Endothelial cell of umbilical vein (primary cell): ENCODE measurements at regions not wholly inside any gene's neighbourhood (a gene's known extent, or its start where the extent isn't known, plus 50 kb on each side); places are given as distances from the start of the nearest gene placed in this dataset.

ENCODE experiments used
- BruUV-seq: library from RNA; stranded (reverse); fragments of 400-500 nt; replicated peaks from 2 replicates; lab custom pipeline; 2021; lab: Mats Ljungman, UMichigan
- CTCF ChIA-PET: fragments of 300-600, 350-600 bp; sonication (Branson Sonifier 250); formaldehyde crosslinking; loops from one replicate; lab custom pipeline; 2021; ENCODE audit warnings: antibody characterized with exemption, inconsistent platforms; lab: Charles Lee
- POLR2A ChIA-PET: fragments of 300-600, 350-600 bp; sonication (Branson Sonifier 250); formaldehyde crosslinking; loops from one replicate; lab custom pipeline; 2021; ENCODE audit warnings: antibody characterized with exemption, inconsistent platforms; lab: Charles Lee
- DNase-seq: peaks from one replicate; pipeline ENCODE4 v3.0.0-alpha.2; 2011; ENCODE audit warnings: low read depth, low spot score
- FAIRE-seq: peaks from 2 replicates; lab custom pipeline; 2011; peaks lifted over from hg19 to GRCh38; lab: Jason Lieb, UNC
- H2AFZ ChIP-seq: 2 replicates; pipeline ENCODE4 v1.6.0; 2012; ENCODE audit warnings: low read depth, low read length, control low read depth, inconsistent platforms
- H3K27ac ChIP-seq: 2 replicates; pipeline ENCODE4 v1.5.1; 2011; ENCODE audit warnings: low read depth, mild to moderate bottlenecking, control low read depth, low read length, moderate library complexity; ENCODE audit not compliant: insufficient read depth
- H3K27me3 ChIP-seq, 2 experiments: 2 replicates each; pipeline versions ENCODE4 v1.6.0 to v1.6.1; 2011; ENCODE audit warnings: low read length in 2 of 2, mixed read lengths in 1 of 2; ENCODE audit not compliant: control insufficient read depth in 2 of 2, insufficient read depth in 2 of 2
- H3K36me3 ChIP-seq, 2 experiments: 2 replicates in 1 of 2; 3 replicates in 1 of 2; pipeline ENCODE4 v1.5.1; 2011; ENCODE audit warnings: low read length in 2 of 2, mild to moderate bottlenecking in 1 of 2, moderate library complexity in 1 of 2; ENCODE audit not compliant: control insufficient read depth in 2 of 2, insufficient read depth in 2 of 2; ENCODE audit errors: extremely low read depth in 1 of 2
- H3K4me1 ChIP-seq: 3 replicates; pipeline ENCODE4 v1.5.1; 2011; ENCODE audit warnings: mild to moderate bottlenecking, low read length; ENCODE audit not compliant: control insufficient read depth, insufficient read depth; ENCODE audit errors: extremely low read depth
- H3K4me2 ChIP-seq: 2 replicates; pipeline ENCODE4 v1.6.1; 2011; ENCODE audit warnings: low read length, control low read depth, mixed read lengths; ENCODE audit not compliant: insufficient read depth
- H3K4me3 ChIP-seq, 3 experiments: fragments of 200-600 bp in 1 of 3; sonication (generic), shearing (Covaris generic) in 1 of 3; replicated peaks in 1 of 3; 2 replicates each; pipeline ENCODE4 v1.5.1; 2011 to 2016; ENCODE audit warnings: control low read depth in 3 of 3, low read length in 3 of 3, mild to moderate bottlenecking in 2 of 3, inconsistent platforms in 1 of 3, low read depth in 1 of 3, moderate library complexity in 1 of 3; ENCODE audit not compliant: insufficient read depth in 1 of 3
- H3K79me2 ChIP-seq: 2 replicates; pipeline ENCODE4 v1.6.0; 2012; ENCODE audit warnings: low read length, inconsistent platforms; ENCODE audit not compliant: control insufficient read depth, insufficient read depth
- H3K9ac ChIP-seq: replicated peaks from 2 replicates; pipeline ENCODE3; 2011; ENCODE audit warnings: low read length, control low read depth; ENCODE audit not compliant: insufficient read depth; ENCODE audit errors: extremely low read depth
- H3K9me1 ChIP-seq: replicated peaks from 3 replicates; pipeline ENCODE4 v1.6.0; 2011; ENCODE audit warnings: mild to moderate bottlenecking, low read length; ENCODE audit not compliant: control insufficient read depth, insufficient read depth; ENCODE audit errors: extremely low read depth
- H3K9me3 ChIP-seq: replicated peaks from 2 replicates; pipeline ENCODE4 v1.5.1; 2012; ENCODE audit warnings: low read length, inconsistent platforms; ENCODE audit not compliant: control insufficient read depth, insufficient read depth
- H4K20me1 ChIP-seq: replicated peaks from 2 replicates; pipeline ENCODE3; 2011; ENCODE audit warnings: mild to moderate bottlenecking, low read length; ENCODE audit not compliant: control insufficient read depth, insufficient read depth; ENCODE audit errors: extremely low read depth
- FOS ChIP-seq: IDR thresholded peaks from 2 replicates; pipeline ENCODE4 v1.6.1; 2011; ENCODE audit warnings: mild to moderate bottlenecking, low read length, moderate library complexity, borderline replicate concordance; ENCODE audit not compliant: insufficient read depth
- GATA2 ChIP-seq: IDR thresholded peaks from 2 replicates; pipeline ENCODE4 v1.7.0; 2011; ENCODE audit warnings: low read depth, mild to moderate bottlenecking, moderate library complexity, mixed read lengths, low read length; ENCODE audit not compliant: insufficient read length, insufficient read depth
- JUN ChIP-seq: IDR thresholded peaks from 2 replicates; pipeline ENCODE4 v1.6.1; 2011; ENCODE audit warnings: borderline replicate concordance, low read depth; ENCODE audit not compliant: insufficient read length, insufficient read depth
- MYC ChIP-seq: IDR thresholded peaks from one replicate; pipeline ENCODE4 v1.6.1; 2011; ENCODE audit warnings: mild to moderate bottlenecking, low read depth, low read length
- POLR2AphosphoS5 ChIP-seq: IDR thresholded peaks from 2 replicates; pipeline ENCODE4 v1.6.1; 2012; ENCODE audit warnings: low read depth, mild to moderate bottlenecking, control low read depth, low read length, moderate library complexity; ENCODE audit not compliant: insufficient read depth
- dilution Hi-C: fragments of 300-500 bp; cut with MboI; formaldehyde crosslinking; loops from one replicate; pipeline ENCODE4 v1.15.0; 2019; ENCODE audit warnings: low sequenced_read_pairs; ENCODE audit not compliant: extremely low pct_ligation_motif_present
- intact Hi-C: fragments of 100-400 bp; cut with micrococcal nuclease; formaldehyde crosslinking; loops from one replicate; pipeline ENCODE4 v1.10.0; 2022
- TF ChIP-seq, protein P1 (sequence below), 2 donors: IDR thresholded peaks; 1 replicate in 1 of 2; 2 replicates in 1 of 2; pipeline ENCODE4 v1.5.1; 2011; ENCODE audit warnings: low read length in 2 of 2, mild to moderate bottlenecking in 2 of 2, moderate library complexity in 2 of 2, control low read depth in 1 of 2, inconsistent platforms in 1 of 2, low read depth in 1 of 2; ENCODE audit not compliant: insufficient read depth in 1 of 2; ENCODE audit errors: extremely low read depth in 1 of 2
- TF ChIP-seq, protein P2 (sequence below): IDR thresholded peaks from 2 replicates; pipeline ENCODE4 v1.6.1; 2011; ENCODE audit not compliant: insufficient read depth, insufficient read length

DNA sequence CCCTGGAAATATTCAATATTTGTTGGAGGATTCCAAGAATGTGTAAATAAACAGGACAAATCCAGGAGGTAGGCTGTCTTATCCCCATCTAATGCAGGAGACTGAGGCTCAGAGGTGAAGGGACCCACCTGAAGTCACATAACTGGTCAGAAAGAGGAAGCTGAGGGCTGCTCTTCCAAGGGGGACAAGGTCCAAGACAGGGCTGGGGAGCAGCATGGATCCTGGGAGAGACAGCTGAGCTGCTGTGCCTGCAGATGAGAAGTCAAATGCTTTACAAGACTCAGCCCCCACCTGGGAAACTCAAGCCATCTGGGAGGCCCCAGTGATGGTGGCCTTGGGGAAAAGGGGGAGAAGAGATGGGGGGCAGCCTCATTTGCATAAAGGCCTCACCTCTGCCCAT is 224.4 kb downstream of the PTPRU start:
- CTCF ChIA-PET: interaction anchor here (0.8 kb wide), 1 partner anchor 21 kb away, joined by 3 read pairs; no protein-coding TSS in a partner anchor
- H2AFZ ChIP-seq: no peak overlapping the region

DNA sequence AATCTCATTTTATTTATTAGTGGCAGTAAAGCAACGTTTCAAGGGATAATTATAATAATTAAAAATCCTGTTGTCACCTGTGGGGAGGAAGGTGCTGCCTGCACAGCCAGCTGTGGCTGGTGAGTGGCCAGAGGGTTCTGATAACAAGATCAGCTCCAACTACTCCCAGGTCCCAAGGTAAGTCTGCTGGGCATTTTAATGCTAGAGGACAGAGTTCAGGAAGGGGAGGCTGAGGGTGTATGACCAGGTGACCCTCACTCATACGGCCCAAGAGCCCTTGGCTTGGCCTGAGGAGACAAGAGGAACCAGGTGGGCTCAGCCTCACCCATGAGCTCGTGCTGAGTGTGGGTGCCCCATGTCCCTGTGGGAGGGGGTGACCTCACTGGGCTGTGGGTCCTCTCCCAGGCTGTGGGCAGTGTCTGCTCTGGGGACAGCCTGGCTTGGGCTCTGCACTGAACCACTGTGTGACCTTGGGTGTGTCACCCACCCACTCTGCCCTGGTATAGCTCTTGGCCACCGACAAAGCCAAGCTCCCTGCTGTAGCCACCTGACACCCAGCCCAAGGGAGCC is 223.8 kb downstream of the PTPRU start:
- Histone ChIP-seq H3K27me3 (no peaks in the 10 kb centered on the region), H3K27ac (no peak overlapping the region), H3K9ac (no peak overlapping the region), H3K4me3 (no peak overlapping the region), H3K36me3 (no peaks in the 10 kb centered on the region), H3K9me3 (no peaks in the 10 kb centered on the region), H3K4me1 (no peaks in the 10 kb centered on the region), H2AFZ (no peak overlapping the region), H3K4me2 (no peak overlapping the region), H3K9me1 (no peaks in the 10 kb centered on the region), H3K79me2 (no peaks in the 10 kb centered on the region), H4K20me1 (no peaks in the 10 kb centered on the region)
- no TSS peak for BruUV-seq
- intact Hi-C loops: no loop called here
- dilution Hi-C loops: no loop called here
- DNase-seq (no peak), FAIRE-seq (no peak)
- ChIA-PET CTCF (interaction anchor here (0.8 kb wide), 1 partner anchor 21 kb away, joined by 3 read pairs; no protein-coding TSS in a partner anchor), POLR2A (no interaction called here)
- TF ChIP-seq POLR2AphosphoS5 (no peak), JUN (no peak), GATA2 (no peak)
- TF ChIP-seq, protein P1, sequence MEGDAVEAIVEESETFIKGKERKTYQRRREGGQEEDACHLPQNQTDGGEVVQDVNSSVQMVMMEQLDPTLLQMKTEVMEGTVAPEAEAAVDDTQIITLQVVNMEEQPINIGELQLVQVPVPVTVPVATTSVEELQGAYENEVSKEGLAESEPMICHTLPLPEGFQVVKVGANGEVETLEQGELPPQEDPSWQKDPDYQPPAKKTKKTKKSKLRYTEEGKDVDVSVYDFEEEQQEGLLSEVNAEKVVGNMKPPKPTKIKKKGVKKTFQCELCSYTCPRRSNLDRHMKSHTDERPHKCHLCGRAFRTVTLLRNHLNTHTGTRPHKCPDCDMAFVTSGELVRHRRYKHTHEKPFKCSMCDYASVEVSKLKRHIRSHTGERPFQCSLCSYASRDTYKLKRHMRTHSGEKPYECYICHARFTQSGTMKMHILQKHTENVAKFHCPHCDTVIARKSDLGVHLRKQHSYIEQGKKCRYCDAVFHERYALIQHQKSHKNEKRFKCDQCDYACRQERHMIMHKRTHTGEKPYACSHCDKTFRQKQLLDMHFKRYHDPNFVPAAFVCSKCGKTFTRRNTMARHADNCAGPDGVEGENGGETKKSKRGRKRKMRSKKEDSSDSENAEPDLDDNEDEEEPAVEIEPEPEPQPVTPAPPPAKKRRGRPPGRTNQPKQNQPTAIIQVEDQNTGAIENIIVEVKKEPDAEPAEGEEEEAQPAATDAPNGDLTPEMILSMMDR (IDR thresholded peaks at IDR 0.05; ENCODE audit: extremely low read depth in 1 of 2, insufficient read depth in 1 of 2, low read depth in 1 of 2, low read length in 2 of 2): no peak

More for the DNA sequence above, 224.4 kb downstream of the PTPRU start:
- no peak overlapping the region for H3K4me2 ChIP-seq
- dilution Hi-C loops (no loop called here), intact Hi-C loops (no loop called here)
- no peaks in the 10 kb centered on the region for H3K27me3 ChIP-seq
- H4K20me1 ChIP-seq: no peaks in the 10 kb centered on the region
- TF ChIP-seq FOS (no peak), MYC (no peak)
- TF ChIP-seq, protein P2, sequence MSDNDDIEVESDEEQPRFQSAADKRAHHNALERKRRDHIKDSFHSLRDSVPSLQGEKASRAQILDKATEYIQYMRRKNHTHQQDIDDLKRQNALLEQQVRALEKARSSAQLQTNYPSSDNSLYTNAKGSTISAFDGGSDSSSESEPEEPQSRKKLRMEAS: no peak
- no peak for DNase-seq
- H3K9me3 ChIP-seq: no peaks in the 10 kb centered on the region
- BruUV-seq: no TSS peak
- FAIRE-seq: no peak
- no peak overlapping the region for H3K9ac ChIP-seq
- no peaks in the 10 kb centered on the region for H3K79me2 ChIP-seq
- H3K36me3 ChIP-seq: no peaks in the 10 kb centered on the region
- no peak overlapping the region for H3K27ac ChIP-seq
- no peak overlapping the region for H3K4me3 ChIP-seq
- no peaks in the 10 kb centered on the region for H3K9me1 ChIP-seq
- POLR2A ChIA-PET: no interaction called here
- no peaks in the 10 kb centered on the region for H3K4me1 ChIP-seq
